ENCODE measurements at regions not wholly inside any gene's neighbourhood (a gene's known extent, or its start where the extent isn't known, plus 50 kb on each side); places are given as distances from the start of the nearest gene placed in this dataset.

GRCh38 chr3:8301977-8302735 lies 199.5 kb upstream of the LMCD1 start:
- TF ChIP-seq CTCF (IDR thresholded peaks at IDR 0.05) = no peak
- ATAC-seq (ENCODE audit: low FRiP score) (peak; percentile 41), DNase-seq (ENCODE audit: low spot score) (no peak)

- DNase-seq (ENCODE audit: low spot score) = no peak
- no peak for TF ChIP-seq CTCF (IDR thresholded peaks at IDR 0.05)
- no peak for ATAC-seq (ENCODE audit: low FRiP score)
Observed at GRCh38 chr3:8303466-8303865, 198.2 kb upstream of the LMCD1 start.

GRCh38 chr3:8305371-8305770 lies 196.3 kb upstream of the LMCD1 start:
- no peak for TF ChIP-seq CTCF (IDR thresholded peaks at IDR 0.05)
- DNase-seq (ENCODE audit: low spot score) = no peak
- ATAC-seq (ENCODE audit: low FRiP score) = no peak

GRCh38 chr3:8307545-8308110 lies 194.0 kb upstream of the LMCD1 start:
- DNase-seq (ENCODE audit: low spot score) = no peak
- TF ChIP-seq CTCF (IDR thresholded peaks at IDR 0.05) = no peak
- no peak for ATAC-seq (ENCODE audit: low FRiP score)

- no peak for DNase-seq (ENCODE audit: low spot score)
- no peak for TF ChIP-seq CTCF (IDR thresholded peaks at IDR 0.05)
- no peak for ATAC-seq (ENCODE audit: low FRiP score)
Observed at GRCh38 chr3:8311321-8311720, 190.3 kb upstream of the LMCD1 start.

GRCh38 chr3:8312685-8313084 lies 188.9 kb upstream of the LMCD1 start:
- no peak for DNase-seq (ENCODE audit: low spot score)
- no peak for TF ChIP-seq CTCF (IDR thresholded peaks at IDR 0.05)
- ATAC-seq (ENCODE audit: low FRiP score) = no peak

Measured in omental fat pad (tissue), 3 donors.